ENCODE measurements at regions not wholly inside any gene's neighbourhood (a gene's known extent, or its start where the extent isn't known, plus 50 kb on each side); places are given as distances from the start of the nearest gene placed in this dataset.
"Not testable (repeated sequence)": the region's sequence is repeated elsewhere in the genome, so short reads cannot be mapped to it uniquely, and the experiment has no call there.

GRCh38 chr3:162525066-162525742 lies 1028.6 kb downstream of the OTOL1 start:
- no peak for FAIRE-seq

GRCh38 chr3:162525771-162526170 lies 1029.2 kb downstream of the OTOL1 start:
- no peak for DNase-seq (ENCODE audit: low spot score)

More at GRCh38 chr3:162525066-162525742, 1028.6 kb downstream of the OTOL1 start:
- DNase-seq (ENCODE audit: low spot score): peak; percentile 35

GRCh38 chr3:162534431-162534830 lies 1037.8 kb downstream of the OTOL1 start:
- FAIRE-seq (no peak), DNase-seq (ENCODE audit: low spot score) (no peak)

More at GRCh38 chr3:162525771-162526170, 1029.2 kb downstream of the OTOL1 start:
- no peak for FAIRE-seq

GRCh38 chr3:162538491-162538890 lies 1041.9 kb downstream of the OTOL1 start:
- DNase-seq (ENCODE audit: low spot score) (no peak), FAIRE-seq (no peak)

GRCh38 chr3:162538906-162539305 lies 1042.3 kb downstream of the OTOL1 start:
- FAIRE-seq (no peak), DNase-seq (ENCODE audit: low spot score) (no peak)

- no peak for FAIRE-seq
- no peak for DNase-seq (ENCODE audit: low spot score)
Measured at GRCh38 chr3:162540421-162540820, 1043.8 kb downstream of the OTOL1 start.

- DNase-seq (ENCODE audit: low spot score) (no peak), FAIRE-seq (no peak)
Measured at GRCh38 chr3:162541923-162542322, 1045.3 kb downstream of the OTOL1 start.

- DNase-seq (ENCODE audit: low spot score) (no peak), FAIRE-seq (no peak)
Measured at GRCh38 chr3:162544246-162544645, 1047.6 kb downstream of the OTOL1 start.

- no peak for DNase-seq (ENCODE audit: low spot score)
- FAIRE-seq: no peak
Measured at GRCh38 chr3:162546910-162547309, 1050.3 kb downstream of the OTOL1 start.

GRCh38 chr3:162547321-162547720 lies 1050.7 kb downstream of the OTOL1 start:
- FAIRE-seq (no peak), DNase-seq (ENCODE audit: low spot score) (no peak)

- FAIRE-seq: no peak
- DNase-seq (ENCODE audit: low spot score): no peak
Measured at GRCh38 chr3:162555761-162556160, 1059.2 kb downstream of the OTOL1 start.

GRCh38 chr3:162558016-162558415 lies 1061.4 kb downstream of the OTOL1 start:
- no peak for FAIRE-seq
- no peak for DNase-seq (ENCODE audit: low spot score)

GRCh38 chr3:162568706-162569105 lies 1072.1 kb downstream of the OTOL1 start:
- no peak for DNase-seq (ENCODE audit: low spot score)
- no peak for FAIRE-seq

GRCh38 chr3:162569314-162569713 lies 1072.7 kb downstream of the OTOL1 start:
- no peak for DNase-seq (ENCODE audit: low spot score)

GRCh38 chr3:162584986-162585385 lies 1088.4 kb downstream of the OTOL1 start:
- no peak for DNase-seq (ENCODE audit: low spot score)
- FAIRE-seq: no peak

More at GRCh38 chr3:162569314-162569713, 1072.7 kb downstream of the OTOL1 start:
- FAIRE-seq: no peak

GRCh38 chr3:162586591-162586990 lies 1090.0 kb downstream of the OTOL1 start:
- FAIRE-seq: no peak
- DNase-seq (ENCODE audit: low spot score): no peak

- no peak for FAIRE-seq
- DNase-seq (ENCODE audit: low spot score): no peak
Measured at GRCh38 chr3:162597226-162597625, 1100.6 kb downstream of the OTOL1 start.

GRCh38 chr3:162598500-162598899 lies 1101.9 kb downstream of the OTOL1 start:
- not testable (repeated sequence) for DNase-seq (ENCODE audit: low spot score); FAIRE-seq

- not testable (repeated sequence) for DNase-seq (ENCODE audit: low spot score); FAIRE-seq
Measured at GRCh38 chr3:162599742-162600141, 1103.1 kb downstream of the OTOL1 start.

GRCh38 chr3:162601101-162601670 lies 1104.6 kb downstream of the OTOL1 start:
- no peak for DNase-seq (ENCODE audit: low spot score)
- FAIRE-seq: no peak

GRCh38 chr3:162602619-162603018 lies 1106.0 kb downstream of the OTOL1 start:
- FAIRE-seq: no peak
- DNase-seq (ENCODE audit: low spot score): no peak

GRCh38 chr3:162605651-162606204 lies 1109.1 kb downstream of the OTOL1 start:
- DNase-seq (ENCODE audit: low spot score) (no peak), FAIRE-seq (no peak)

- FAIRE-seq (no peak), DNase-seq (ENCODE audit: low spot score) (no peak)
Measured at GRCh38 chr3:162610261-162610660, 1113.7 kb downstream of the OTOL1 start.

Measured in RCC 7860 (cell line).